GM12878 (cell line): ENCODE measurements at regions not wholly inside any gene's neighbourhood (a gene's known extent, or its start where the extent isn't known, plus 50 kb on each side); places are given as distances from the start of the nearest gene placed in this dataset.

Source experiments
- CTCF ChIP-seq, 3 experiments: IDR thresholded peaks in 2 of 3; conservative IDR thresholded peaks in 1 of 3; 2 replicates each; pipeline ENCODE4 v1.5.1; 2011; ENCODE audit warnings: low read depth in 3 of 3, low read length in 3 of 3, mild to moderate bottlenecking in 3 of 3, control low read depth in 2 of 3, moderate library complexity in 2 of 3, inconsistent platforms in 1 of 3, mixed read lengths in 1 of 3; ENCODE audit not compliant: control insufficient read depth in 2 of 3, insufficient read depth in 1 of 3; ENCODE audit errors: extremely low read depth in 1 of 3
- EZH2 ChIP-seq: IDR thresholded peaks from 2 replicates; pipeline ENCODE4 v1.6.1; 2012; ENCODE audit warnings: low read depth, mild to moderate bottlenecking, control low read depth, inconsistent platforms, low read length, borderline replicate concordance; ENCODE audit not compliant: control insufficient read depth
- POLR2AphosphoS5 ChIP-seq: IDR thresholded peaks from 2 replicates; pipeline ENCODE4 v1.6.1; 2011; ENCODE audit warnings: mild to moderate bottlenecking, low read length, inconsistent platforms
- SIX5 ChIP-seq: IDR thresholded peaks from 2 replicates; pipeline ENCODE4 v1.6.1; 2011; ENCODE audit warnings: mild to moderate bottlenecking, low read depth, low read length, moderate library complexity; ENCODE audit not compliant: severe bottlenecking

GRCh38 chr9:99712214-99712613, 109.5 kb upstream of the NR4A3 start:
- TF ChIP-seq CTCF (IDR thresholded peaks at IDR 0.05 in 2 of 3, conservative IDR thresholded peaks at IDR 0.05 in 1 of 3; ENCODE audit: control insufficient read depth in 2 of 3, extremely low read depth in 1 of 3, insufficient read depth in 1 of 3, low read depth in 3 of 3, low read length in 3 of 3) (no peak), EZH2 (no peak), SIX5 (no peak), POLR2AphosphoS5 (no peak)
